Right atrium auricular region (tissue), 2 donors: ENCODE measurements at regions not wholly inside any gene's neighbourhood (a gene's known extent, or its start where the extent isn't known, plus 50 kb on each side); places are given as distances from the start of the nearest gene placed in this dataset.

Experiments
- DNase-seq: peaks from one replicate; pipeline ENCODE4 v3.0.0-alpha.2; 2019; ENCODE audit warnings: low spot score
- H3K27ac ChIP-seq, 2 donors: fragments of 200-600 bp; sonication (generic); 1 replicate in 1 of 2; 2 replicates in 1 of 2; pipeline ENCODE4 v1.5.1; 2016 to 2019
- H3K27me3 ChIP-seq, 2 donors: fragments of 200-600 bp; sonication (generic); one replicate each; pipeline versions ENCODE4 v1.5.1 to v1.6.0; 2017 to 2019
- H3K36me3 ChIP-seq: fragments of 200-600 bp; sonication (generic); one replicate; pipeline ENCODE4 v1.5.1; 2016
- H3K4me1 ChIP-seq, 2 donors: fragments of 200-600 bp; sonication (generic); one replicate each; pipeline versions ENCODE4 v1.5.1 to v1.6.0; 2017 to 2019
- H3K4me3 ChIP-seq, 2 donors: fragments of 200-600 bp; sonication (generic); 1 replicate in 1 of 2; 2 replicates in 1 of 2; pipeline ENCODE4 v1.5.1; 2017 to 2019; ENCODE audit warnings: mild to moderate bottlenecking in 1 of 2, moderate library complexity in 1 of 2
- H3K9me3 ChIP-seq, 2 donors: fragments of 200-600 bp; sonication (generic); one replicate each; pipeline ENCODE4 v1.5.1; 2019
- TF ChIP-seq, protein P1 (sequence below), 2 donors: fragments of 200-600 bp; sonication (generic); IDR thresholded peaks; one replicate each; pipeline ENCODE4 v1.5.1; 2019; ENCODE audit warnings: antibody characterized with exemption in 2 of 2

DNA sequence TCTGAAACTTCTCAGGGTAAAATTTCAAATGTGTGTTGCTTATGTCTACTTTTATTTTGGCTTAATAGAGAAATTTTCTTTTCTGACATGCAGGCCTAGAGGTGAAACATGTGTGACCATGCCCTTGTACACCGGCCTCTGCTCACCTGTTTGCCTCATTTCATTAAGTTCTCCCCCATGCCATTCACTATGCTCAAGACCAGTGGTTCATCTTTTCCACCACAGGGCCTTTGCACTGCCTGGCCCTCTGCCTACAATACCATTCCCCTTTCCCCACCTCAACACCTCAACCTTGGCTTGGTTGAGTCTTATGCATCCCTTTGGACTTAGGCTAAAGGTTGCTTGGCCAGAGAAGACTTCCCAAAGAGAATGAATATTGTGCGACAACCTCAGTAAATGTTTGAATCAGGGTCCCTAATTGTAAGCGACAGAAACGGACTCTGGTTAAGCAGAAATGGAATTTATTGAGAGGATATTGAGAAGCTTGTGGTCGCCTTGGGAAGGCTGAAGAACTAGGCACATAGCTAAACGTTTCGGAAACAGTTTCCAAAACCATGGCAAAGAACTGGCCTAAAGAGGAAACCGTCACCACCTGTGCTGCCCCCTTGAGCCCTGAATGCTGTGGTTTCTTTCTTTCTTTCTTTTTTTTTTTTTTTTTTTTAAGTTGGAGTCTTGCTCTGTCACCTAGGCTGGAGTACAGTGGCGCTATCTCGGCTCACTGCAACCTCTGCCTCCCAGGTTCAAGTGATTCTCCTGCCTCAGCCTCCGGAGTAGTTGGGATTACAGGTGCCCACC, 152.2 kb downstream of the SOX4 start:
- Histone ChIP-seq H3K4me3 (no peak overlapping the region), H3K27me3 (no peaks in the 10 kb centered on the region), H3K36me3 (no peaks in the 10 kb centered on the region), H3K9me3 (no peaks in the 10 kb centered on the region), H3K4me1 (peaks cover 0 to 10% of the 10 kb centered on the region in 2 donors), H3K27ac (no peak overlapping the region)
- DNase-seq, result no peak
- TF ChIP-seq, protein P1, sequence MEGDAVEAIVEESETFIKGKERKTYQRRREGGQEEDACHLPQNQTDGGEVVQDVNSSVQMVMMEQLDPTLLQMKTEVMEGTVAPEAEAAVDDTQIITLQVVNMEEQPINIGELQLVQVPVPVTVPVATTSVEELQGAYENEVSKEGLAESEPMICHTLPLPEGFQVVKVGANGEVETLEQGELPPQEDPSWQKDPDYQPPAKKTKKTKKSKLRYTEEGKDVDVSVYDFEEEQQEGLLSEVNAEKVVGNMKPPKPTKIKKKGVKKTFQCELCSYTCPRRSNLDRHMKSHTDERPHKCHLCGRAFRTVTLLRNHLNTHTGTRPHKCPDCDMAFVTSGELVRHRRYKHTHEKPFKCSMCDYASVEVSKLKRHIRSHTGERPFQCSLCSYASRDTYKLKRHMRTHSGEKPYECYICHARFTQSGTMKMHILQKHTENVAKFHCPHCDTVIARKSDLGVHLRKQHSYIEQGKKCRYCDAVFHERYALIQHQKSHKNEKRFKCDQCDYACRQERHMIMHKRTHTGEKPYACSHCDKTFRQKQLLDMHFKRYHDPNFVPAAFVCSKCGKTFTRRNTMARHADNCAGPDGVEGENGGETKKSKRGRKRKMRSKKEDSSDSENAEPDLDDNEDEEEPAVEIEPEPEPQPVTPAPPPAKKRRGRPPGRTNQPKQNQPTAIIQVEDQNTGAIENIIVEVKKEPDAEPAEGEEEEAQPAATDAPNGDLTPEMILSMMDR (IDR thresholded peaks at IDR 0.05), result no peak

DNA sequence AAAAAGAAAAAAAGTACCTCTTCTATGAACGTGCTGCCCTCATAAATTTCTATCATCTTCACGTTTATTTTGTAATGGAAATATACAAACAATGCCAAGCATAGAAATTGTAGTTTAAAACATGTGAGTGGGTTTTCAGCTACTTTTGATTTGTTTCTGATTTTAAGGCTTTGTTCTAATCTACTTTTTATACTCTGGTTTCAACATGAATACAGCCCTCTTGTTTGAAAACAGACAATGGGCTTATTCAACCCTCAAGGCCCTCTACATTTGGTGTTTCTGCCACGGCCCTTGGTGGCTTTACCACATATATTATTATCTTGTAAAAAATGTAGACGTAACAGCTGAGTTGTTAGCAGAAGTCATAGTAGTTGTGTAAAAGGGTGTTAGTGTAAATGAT, 153.9 kb downstream of the SOX4 start:
- no peaks in the 10 kb centered on the region for H3K4me1 ChIP-seq

DNA sequence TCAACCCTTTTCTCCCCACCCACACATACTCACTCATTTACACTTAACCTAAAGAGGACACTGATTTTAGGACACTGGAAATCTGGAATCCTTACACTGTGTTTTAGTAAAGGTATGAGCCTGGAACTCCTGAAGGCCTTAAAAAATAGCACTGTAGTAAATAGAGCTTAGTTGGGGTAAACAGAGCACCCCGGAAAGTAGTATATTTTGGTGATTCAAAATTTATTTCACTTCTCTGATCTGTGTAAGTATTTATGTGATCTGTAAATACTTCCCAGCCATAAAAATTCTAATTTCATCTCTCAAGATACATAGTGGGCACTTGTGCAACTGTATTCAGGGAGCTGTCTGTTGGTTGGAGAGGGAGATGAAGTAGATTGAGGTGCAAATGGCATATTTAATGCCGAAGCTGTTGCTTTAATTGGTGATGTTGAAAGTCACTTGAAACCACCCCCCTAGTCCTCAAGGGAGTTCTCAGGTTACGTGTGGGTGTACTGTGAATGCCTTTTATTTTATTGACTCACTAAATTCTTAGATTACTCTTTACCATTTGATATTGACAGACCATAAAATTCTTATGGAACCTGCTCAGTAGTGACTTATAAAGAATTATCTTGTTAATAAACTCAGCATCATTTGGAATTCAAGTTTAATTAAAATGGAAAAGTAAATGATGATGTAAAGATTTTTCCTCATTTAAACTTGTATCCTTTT, 154.9 kb downstream of the SOX4 start:
- peaks cover 0 to 6% of the 10 kb centered on the region in 2 donors for H3K4me1 ChIP-seq
- no peaks in the 10 kb centered on the region for H3K36me3 ChIP-seq
- no peaks in the 10 kb centered on the region for H3K9me3 ChIP-seq
- TF ChIP-seq, protein P1 (IDR thresholded peaks at IDR 0.05), result no peak
- H3K27me3 ChIP-seq, result no peaks in the 10 kb centered on the region
- no peak overlapping the region for H3K27ac ChIP-seq
- no peak overlapping the region for H3K4me3 ChIP-seq
- no peak for DNase-seq

More for the DNA sequence above, 153.9 kb downstream of the SOX4 start:
- DNase-seq, result no peak
- TF ChIP-seq, protein P1 (IDR thresholded peaks at IDR 0.05), result no peak
- H3K9me3 ChIP-seq, result no peaks in the 10 kb centered on the region
- H3K36me3 ChIP-seq, result no peaks in the 10 kb centered on the region
- H3K27me3 ChIP-seq, result no peaks in the 10 kb centered on the region
- H3K27ac ChIP-seq, result no peak overlapping the region
- H3K4me3 ChIP-seq, result no peak overlapping the region

DNA sequence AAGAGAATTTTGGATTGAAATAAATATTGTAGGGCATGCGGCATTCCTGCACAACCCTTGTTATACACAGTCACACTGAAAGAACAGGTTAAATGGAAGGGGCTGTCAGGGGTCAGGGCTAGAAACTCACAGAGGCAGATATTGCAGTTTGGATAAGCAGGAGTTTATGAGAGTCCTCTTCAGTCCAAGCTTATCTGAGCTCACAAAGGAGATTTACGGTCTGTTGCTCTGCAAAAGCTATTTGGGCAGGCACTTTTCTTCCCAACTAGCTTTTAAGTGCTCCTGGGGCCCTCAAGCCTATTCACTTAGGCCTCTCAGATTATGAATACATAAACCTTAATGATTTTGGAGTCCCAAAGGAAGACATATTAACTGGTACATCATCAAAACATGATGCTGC, 156.2 kb downstream of the SOX4 start:
- Histone ChIP-seq H3K27me3 (no peaks in the 10 kb centered on the region), H3K27ac (no peak overlapping the region), H3K36me3 (no peaks in the 10 kb centered on the region), H3K4me3 (no peak overlapping the region), H3K4me1 (peaks cover 0 to 14% of the 10 kb centered on the region in 2 donors), H3K9me3 (no peaks in the 10 kb centered on the region)
- TF ChIP-seq, protein P1 (IDR thresholded peaks at IDR 0.05), result no peak
- no peak for DNase-seq

DNA sequence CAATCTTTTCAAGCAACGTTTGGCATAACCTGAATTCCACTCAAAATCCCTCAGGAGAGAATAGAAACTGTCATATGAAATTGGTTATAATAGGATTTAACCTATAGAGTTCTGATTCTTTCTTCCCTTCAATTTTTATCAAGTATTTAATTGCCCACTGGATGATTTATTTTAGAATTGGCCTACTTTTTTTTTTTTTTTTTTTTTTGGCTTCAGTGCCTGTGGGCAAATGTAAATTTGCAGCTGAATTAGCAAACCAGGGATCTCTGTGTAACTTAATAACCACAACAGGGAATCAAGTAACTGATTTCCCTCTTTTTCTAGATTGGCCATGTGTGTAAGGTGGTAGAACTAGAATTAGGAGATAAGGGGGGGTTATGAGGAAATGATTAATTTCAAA, 157.0 kb downstream of the SOX4 start:
- Histone ChIP-seq H3K4me3 (no peak overlapping the region), H3K27me3 (no peaks in the 10 kb centered on the region), H3K9me3 (no peaks in the 10 kb centered on the region), H3K4me1 (peaks cover 0 to 14% of the 10 kb centered on the region in 2 donors), H3K36me3 (no peaks in the 10 kb centered on the region), H3K27ac (no peak overlapping the region)
- DNase-seq, result no peak
- TF ChIP-seq, protein P1 (IDR thresholded peaks at IDR 0.05), result no peak
